MCF 10A (cell line): ENCODE measurements at regions not wholly inside any gene's neighbourhood (a gene's known extent, or its start where the extent isn't known, plus 50 kb on each side); places are given as distances from the start of the nearest gene placed in this dataset.
"Not testable (repeated sequence)": the region's sequence is repeated elsewhere in the genome, so short reads cannot be mapped to it uniquely, and the experiment has no call there.

ENCODE experiments used
- BruUV-seq: library from RNA; stranded (reverse); fragments of 400-500 nt; replicated peaks from 2 replicates; lab custom pipeline; 2021; lab: Mats Ljungman, UMichigan
- CTCF ChIA-PET: fragments of 300-600 bp; sonication (Branson Sonifier 250); formaldehyde crosslinking; extraction: SDS; loops from one replicate; lab custom pipeline; 2021; ENCODE audit warnings: antibody characterized with exemption, inconsistent platforms; lab: Yijun Ruan, JAX
- POLR2A ChIA-PET: fragments of 300-600, 350-650 bp; sonication (Branson Sonifier 250); formaldehyde crosslinking; extraction: SDS; loops from one replicate; lab custom pipeline; 2020; ENCODE audit warnings: antibody characterized with exemption, inconsistent platforms; lab: Yijun Ruan, JAX
- DNase-seq: peaks from one replicate; pipeline ENCODE4 v3.0.0-alpha.2; 2018; ENCODE audit not compliant: unreplicated experiment
- H3K27ac Mint-ChIP-seq: one replicate; pipeline ENCODE4 v1.8.0; 2022; ENCODE audit warnings: mild to moderate bottlenecking, low read depth, mixed read lengths; ENCODE audit not compliant: unreplicated experiment
- H3K27me3 Mint-ChIP-seq: one replicate; pipeline ENCODE4 v1.8.0; 2022; ENCODE audit warnings: mixed read lengths; ENCODE audit not compliant: insufficient read depth, unreplicated experiment
- H3K36me3 Mint-ChIP-seq: one replicate; pipeline ENCODE4 v1.8.0; 2022; ENCODE audit warnings: mild to moderate bottlenecking, moderate library complexity, mixed read lengths; ENCODE audit not compliant: insufficient read depth, unreplicated experiment
- H3K4me1 Mint-ChIP-seq: one replicate; pipeline ENCODE4 v1.8.0; 2022; ENCODE audit warnings: mixed read lengths; ENCODE audit not compliant: insufficient read depth, unreplicated experiment
- H3K4me3 Mint-ChIP-seq: one replicate; pipeline ENCODE4 v1.8.0; 2022; ENCODE audit warnings: mild to moderate bottlenecking, moderate library complexity, mixed read lengths; ENCODE audit not compliant: unreplicated experiment
- H3K9me3 Mint-ChIP-seq: one replicate; pipeline ENCODE4 v1.8.0; 2022; ENCODE audit warnings: mixed read lengths; ENCODE audit not compliant: unreplicated experiment
- CTCF ChIP-seq: fragments of 200-600 bp; IDR thresholded peaks from one replicate; pipeline ENCODE4 v1.8.0; 2022; ENCODE audit warnings: antibody characterized with exemption, mild to moderate bottlenecking; ENCODE audit not compliant: unreplicated experiment
- intact Hi-C: fragments of 100-400 bp; cut with micrococcal nuclease; formaldehyde crosslinking; loops from 2 replicates; pipeline ENCODE4 v1.14.1; 2022

- no peak for DNase-seq
- no peak overlapping the region for H3K27ac Mint-ChIP-seq
- intact Hi-C loops: no loop called here
- TF ChIP-seq CTCF: no peak
- BruUV-seq: no TSS peak
- H3K27me3 Mint-ChIP-seq: no peaks in the 10 kb centered on the region
- peaks cover 20% of the 10 kb centered on the region for H3K9me3 Mint-ChIP-seq
- H3K36me3 Mint-ChIP-seq: no peaks in the 10 kb centered on the region
- H3K4me1 Mint-ChIP-seq: no peaks in the 10 kb centered on the region
- ChIA-PET CTCF (interaction anchor here (1.4 kb wide), 1 partner anchor 112 kb away, joined by 3 read pairs; no protein-coding TSS in a partner anchor), POLR2A (no interaction called here)
- no peak overlapping the region for H3K4me3 Mint-ChIP-seq
Measured at GRCh38 chr20:54792688-54793087, 317.3 kb downstream of the DOK5 start.

GRCh38 chr20:54788260-54788659 is 312.9 kb downstream of the DOK5 start:
- BruUV-seq, DNase-seq, intact Hi-C loops, H3K27me3 Mint-ChIP-seq, H3K4me1 Mint-ChIP-seq, H3K4me3 Mint-ChIP-seq, H3K27ac Mint-ChIP-seq, H3K36me3 Mint-ChIP-seq, CTCF ChIA-PET, POLR2A ChIA-PET: not testable (repeated sequence)
- peaks cover 20% of the 10 kb centered on the region for H3K9me3 Mint-ChIP-seq

- H3K27ac Mint-ChIP-seq, H3K4me1 Mint-ChIP-seq, H3K9me3 Mint-ChIP-seq, POLR2A ChIA-PET, DNase-seq, CTCF ChIA-PET, H3K36me3 Mint-ChIP-seq, BruUV-seq, intact Hi-C loops, H3K27me3 Mint-ChIP-seq: not testable (repeated sequence)
- peak overlapping the region; percentile 41 for H3K4me3 Mint-ChIP-seq
Measured at GRCh38 chr20:54782758-54783157, 307.4 kb downstream of the DOK5 start.

- Mint-ChIP-seq H3K27ac (no peak overlapping the region), H3K4me1 (no peaks in the 10 kb centered on the region), H3K36me3 (no peaks in the 10 kb centered on the region), H3K9me3 (peaks cover 14% of the 10 kb centered on the region), H3K27me3 (no peaks in the 10 kb centered on the region), H3K4me3 (no peak overlapping the region)
- no peak for DNase-seq
- ChIA-PET POLR2A (no interaction called here), CTCF (no interaction called here)
- intact Hi-C loops: no loop called here
- no peak for TF ChIP-seq CTCF
- BruUV-seq: no TSS peak
Measured at GRCh38 chr20:54774426-54774825, 299.0 kb downstream of the DOK5 start.

GRCh38 chr20:54773643-54774000 is 298.2 kb downstream of the DOK5 start:
- DNase-seq: no peak
- no TSS peak for BruUV-seq
- no peaks in the 10 kb centered on the region for H3K36me3 Mint-ChIP-seq
- H3K4me3 Mint-ChIP-seq: no peak overlapping the region
- H3K27me3 Mint-ChIP-seq: no peaks in the 10 kb centered on the region
- H3K9me3 Mint-ChIP-seq: peaks cover 14% of the 10 kb centered on the region
- CTCF ChIA-PET: interaction anchor here (0.6 kb wide), 1 partner anchor 93 kb away, joined by 3 read pairs; no protein-coding TSS in a partner anchor
- H3K27ac Mint-ChIP-seq: no peak overlapping the region
- POLR2A ChIA-PET: no interaction called here
- intact Hi-C loops: no loop called here
- H3K4me1 Mint-ChIP-seq: no peaks in the 10 kb centered on the region
- TF ChIP-seq CTCF: no peak
